GM12864 (cell line): ENCODE measurements at regions not wholly inside any gene's neighbourhood (a gene's known extent, or its start where the extent isn't known, plus 50 kb on each side); places are given as distances from the start of the nearest gene placed in this dataset.

ENCODE experiments used
- DNase-seq: peaks from one replicate; pipeline ENCODE4 v3.0.0-alpha.2; 2011; ENCODE audit warnings: low read depth
- H3K4me3 ChIP-seq: 2 replicates; pipeline ENCODE4 v1.5.1; 2011; ENCODE audit warnings: mild to moderate bottlenecking, low read depth, low read length, control low read depth
- CTCF ChIP-seq: IDR thresholded peaks from 2 replicates; pipeline ENCODE4 v1.5.1; 2011; ENCODE audit warnings: low read depth, mild to moderate bottlenecking, moderate library complexity, low read length, control low read depth, inconsistent platforms; ENCODE audit errors: missing control alignments

GRCh38 chr21:27233514-27234115 lies 266.7 kb upstream of the ADAMTS5 start:
- no peak for DNase-seq
- H3K4me3 ChIP-seq, result no peak overlapping the region
- no peak for TF ChIP-seq CTCF

- TF ChIP-seq CTCF, result no peak
- no peak overlapping the region for H3K4me3 ChIP-seq
- DNase-seq, result no peak
Measured at GRCh38 chr21:27225940-27226339, 259.1 kb upstream of the ADAMTS5 start.

GRCh38 chr21:27225151-27225550 lies 258.3 kb upstream of the ADAMTS5 start:
- DNase-seq, result no peak
- H3K4me3 ChIP-seq, result no peak overlapping the region
- TF ChIP-seq CTCF, result no peak

GRCh38 chr21:27224169-27224568 lies 257.3 kb upstream of the ADAMTS5 start:
- DNase-seq, result no peak
- no peak for TF ChIP-seq CTCF
- no peak overlapping the region for H3K4me3 ChIP-seq

- H3K4me3 ChIP-seq, result no peak overlapping the region
- no peak for TF ChIP-seq CTCF
- no peak for DNase-seq
Measured at GRCh38 chr21:27221077-27221476, 254.2 kb upstream of the ADAMTS5 start.

GRCh38 chr21:27220416-27220815 lies 253.5 kb upstream of the ADAMTS5 start:
- TF ChIP-seq CTCF, result no peak
- no peak for DNase-seq
- no peak overlapping the region for H3K4me3 ChIP-seq

GRCh38 chr21:27219068-27219467 lies 252.2 kb upstream of the ADAMTS5 start:
- H3K4me3 ChIP-seq, result no peak overlapping the region
- no peak for DNase-seq
- no peak for TF ChIP-seq CTCF
